ENCODE measurements at regions not wholly inside any gene's neighbourhood (a gene's known extent, or its start where the extent isn't known, plus 50 kb on each side); places are given as distances from the start of the nearest gene placed in this dataset.

DNA sequence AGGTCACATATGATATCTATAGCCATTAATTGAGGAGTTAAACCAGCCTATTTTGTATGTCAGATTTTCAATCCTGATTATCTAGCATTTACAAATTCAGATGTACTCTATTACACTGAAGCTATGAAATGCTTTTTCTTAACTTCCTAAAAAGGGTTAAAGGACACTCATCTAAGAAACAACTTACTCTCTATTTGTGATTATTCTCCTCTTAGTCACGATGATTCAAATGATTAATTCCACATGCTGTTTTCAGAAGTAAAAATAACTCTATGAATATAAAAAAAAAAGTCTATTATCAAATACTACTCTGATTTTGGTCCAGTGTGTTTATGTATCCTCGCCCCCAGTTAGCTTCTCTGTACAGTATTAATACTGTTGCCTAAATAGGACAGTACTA lies 1199.9 kb downstream of the GATA3 start:
- H3K9ac ChIP-seq (ENCODE audit: low read length) = no peak overlapping the region
- TF ChIP-seq ZNF274 (IDR thresholded peaks at IDR 0.05; ENCODE audit: low read depth, low read length) (no peak), FOSL1 (IDR thresholded peaks at IDR 0.05; ENCODE audit: low read depth) (no peak), SRF (IDR thresholded peaks at IDR 0.05; ENCODE audit: low read depth) (no peak), CBX3 (IDR thresholded peaks at IDR 0.05; ENCODE audit: low read depth) (no peak), SIN3A (IDR thresholded peaks at IDR 0.05; ENCODE audit: low read depth) (no peak), YY1 (IDR thresholded peaks at IDR 0.05; ENCODE audit: extremely low read depth, insufficient replicate concordance, low read depth, low read length) (no peak), ELF1 (IDR thresholded peaks at IDR 0.05; ENCODE audit: borderline replicate concordance, low read depth) (no peak)
- TF ChIP-seq, protein P1, sequence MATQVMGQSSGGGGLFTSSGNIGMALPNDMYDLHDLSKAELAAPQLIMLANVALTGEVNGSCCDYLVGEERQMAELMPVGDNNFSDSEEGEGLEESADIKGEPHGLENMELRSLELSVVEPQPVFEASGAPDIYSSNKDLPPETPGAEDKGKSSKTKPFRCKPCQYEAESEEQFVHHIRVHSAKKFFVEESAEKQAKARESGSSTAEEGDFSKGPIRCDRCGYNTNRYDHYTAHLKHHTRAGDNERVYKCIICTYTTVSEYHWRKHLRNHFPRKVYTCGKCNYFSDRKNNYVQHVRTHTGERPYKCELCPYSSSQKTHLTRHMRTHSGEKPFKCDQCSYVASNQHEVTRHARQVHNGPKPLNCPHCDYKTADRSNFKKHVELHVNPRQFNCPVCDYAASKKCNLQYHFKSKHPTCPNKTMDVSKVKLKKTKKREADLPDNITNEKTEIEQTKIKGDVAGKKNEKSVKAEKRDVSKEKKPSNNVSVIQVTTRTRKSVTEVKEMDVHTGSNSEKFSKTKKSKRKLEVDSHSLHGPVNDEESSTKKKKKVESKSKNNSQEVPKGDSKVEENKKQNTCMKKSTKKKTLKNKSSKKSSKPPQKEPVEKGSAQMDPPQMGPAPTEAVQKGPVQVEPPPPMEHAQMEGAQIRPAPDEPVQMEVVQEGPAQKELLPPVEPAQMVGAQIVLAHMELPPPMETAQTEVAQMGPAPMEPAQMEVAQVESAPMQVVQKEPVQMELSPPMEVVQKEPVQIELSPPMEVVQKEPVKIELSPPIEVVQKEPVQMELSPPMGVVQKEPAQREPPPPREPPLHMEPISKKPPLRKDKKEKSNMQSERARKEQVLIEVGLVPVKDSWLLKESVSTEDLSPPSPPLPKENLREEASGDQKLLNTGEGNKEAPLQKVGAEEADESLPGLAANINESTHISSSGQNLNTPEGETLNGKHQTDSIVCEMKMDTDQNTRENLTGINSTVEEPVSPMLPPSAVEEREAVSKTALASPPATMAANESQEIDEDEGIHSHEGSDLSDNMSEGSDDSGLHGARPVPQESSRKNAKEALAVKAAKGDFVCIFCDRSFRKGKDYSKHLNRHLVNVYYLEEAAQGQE (IDR thresholded peaks at IDR 0.05; ENCODE audit: low read depth) = no peak
- TF ChIP-seq, protein P2, sequence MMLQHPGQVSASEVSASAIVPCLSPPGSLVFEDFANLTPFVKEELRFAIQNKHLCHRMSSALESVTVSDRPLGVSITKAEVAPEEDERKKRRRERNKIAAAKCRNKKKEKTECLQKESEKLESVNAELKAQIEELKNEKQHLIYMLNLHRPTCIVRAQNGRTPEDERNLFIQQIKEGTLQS (IDR thresholded peaks at IDR 0.05) = no peak
- no peaks in the 10 kb centered on the region for H4K20me1 ChIP-seq (ENCODE audit: insufficient read depth)
- H2AFZ ChIP-seq (ENCODE audit: low read depth, low read length, poor library complexity, severe bottlenecking) = no peak overlapping the region
- no peak overlapping the region for H3K4me2 ChIP-seq (ENCODE audit: low read length)
- H3K79me2 ChIP-seq (ENCODE audit: insufficient read depth, low read length) = no peaks in the 10 kb centered on the region
- intact Hi-C loops (cut with micrococcal nuclease) = no loop called here
- no TSS peak for BruUV-seq (replicated peaks)
- ChIA-PET RAD21 (ENCODE audit: low non-redundant PET in 1 of 2, low total read pairs in 2 of 2, uncharacterized antibody in 2 of 2, unreplicated experiment in 2 of 2) (no interaction called here), POLR2A (no interaction called here), CTCF (no interaction called here)
- no peaks in the 10 kb centered on the region for H3K36me3 ChIP-seq (ENCODE audit: control insufficient read depth in 1 of 2, insufficient read depth in 2 of 2, low read length in 2 of 2)
- H3K27ac ChIP-seq (ENCODE audit: low read depth, low read length) = no peak overlapping the region
- H3K4me1 ChIP-seq (ENCODE audit: control insufficient read depth in 1 of 2, insufficient read depth in 2 of 2, low read length in 2 of 2) = no peaks in the 10 kb centered on the region
- H3K9me2 ChIP-seq (ENCODE audit: insufficient read depth) = no peaks in the 10 kb centered on the region
- no peaks in the 10 kb centered on the region; a peak in 2 of 4 replicates for H3K9me3 ChIP-seq (ENCODE audit: control insufficient read depth in 1 of 2, insufficient read depth in 1 of 2, low read depth in 1 of 2, low read length in 2 of 2)
- H3K27me3 ChIP-seq (ENCODE audit: insufficient read depth, low read length) = no peaks in the 10 kb centered on the region
- ATAC-seq = no peak
- H3K4me3 ChIP-seq (replicated peaks in 1 of 2; ENCODE audit: low read depth in 1 of 2, low read length in 2 of 2) = no peak overlapping the region
- no peak for DNase-seq (ENCODE audit: low read depth, low spot score)

Measured in HCT116 (cell line).